ENCODE measurements at regions not wholly inside any gene's neighbourhood (a gene's known extent, or its start where the extent isn't known, plus 50 kb on each side); places are given as distances from the start of the nearest gene placed in this dataset.

DNA sequence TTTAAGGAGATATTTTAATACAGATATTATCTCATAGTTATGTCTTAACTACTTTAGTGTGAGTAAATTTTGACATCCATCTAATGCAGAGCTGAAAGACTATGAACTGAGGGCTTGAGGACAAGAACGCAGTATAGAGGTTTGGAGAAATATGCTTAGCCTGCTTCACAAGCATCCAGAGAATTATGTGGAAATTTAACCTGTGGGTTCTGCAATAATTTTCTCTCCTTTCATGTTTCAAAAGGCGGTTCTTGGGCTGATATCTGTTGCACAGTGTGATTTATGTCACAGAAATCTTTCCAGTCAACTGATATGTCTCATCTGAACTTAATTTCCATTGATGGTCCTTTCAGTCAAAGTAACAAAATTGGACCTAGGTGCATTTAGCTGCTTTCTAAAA is 371.9 kb upstream of the VRK2 start:
- Histone ChIP-seq H3F3A (ENCODE audit: insufficient read depth) (no peaks in the 10 kb centered on the region), H2AFZ (ENCODE audit: low read depth, low read length, severe bottlenecking) (no peak overlapping the region), H4K20me1 (ENCODE audit: low read depth, low read length) (no peaks in the 10 kb centered on the region), H3K4me2 (ENCODE audit: low read depth, low read length, poor library complexity, severe bottlenecking) (no peak overlapping the region), H3K4me3 (ENCODE audit: insufficient read depth, low read length, poor library complexity, severe bottlenecking) (no peak overlapping the region), H3K79me2 (ENCODE audit: insufficient read depth, low read length) (no peaks in the 10 kb centered on the region), H3K9me2 (replicated peaks; ENCODE audit: insufficient read depth, low read length) (no peaks in the 10 kb centered on the region), H3K36me3 (ENCODE audit: low read length) (no peaks in the 10 kb centered on the region), H3K27me3 (ENCODE audit: low read length) (no peaks in the 10 kb centered on the region), H3K9me3 (ENCODE audit: insufficient read depth, low read length) (no peaks in the 10 kb centered on the region), H3K9ac (ENCODE audit: low read length) (no peak overlapping the region), H3K27ac (ENCODE audit: low read depth, low read length) (no peak overlapping the region)
- no peak for TF ChIP-seq EZH2phosphoT487 (conservative IDR thresholded peaks at IDR 0.05; ENCODE audit: low read length)
- TF ChIP-seq, protein P1, sequence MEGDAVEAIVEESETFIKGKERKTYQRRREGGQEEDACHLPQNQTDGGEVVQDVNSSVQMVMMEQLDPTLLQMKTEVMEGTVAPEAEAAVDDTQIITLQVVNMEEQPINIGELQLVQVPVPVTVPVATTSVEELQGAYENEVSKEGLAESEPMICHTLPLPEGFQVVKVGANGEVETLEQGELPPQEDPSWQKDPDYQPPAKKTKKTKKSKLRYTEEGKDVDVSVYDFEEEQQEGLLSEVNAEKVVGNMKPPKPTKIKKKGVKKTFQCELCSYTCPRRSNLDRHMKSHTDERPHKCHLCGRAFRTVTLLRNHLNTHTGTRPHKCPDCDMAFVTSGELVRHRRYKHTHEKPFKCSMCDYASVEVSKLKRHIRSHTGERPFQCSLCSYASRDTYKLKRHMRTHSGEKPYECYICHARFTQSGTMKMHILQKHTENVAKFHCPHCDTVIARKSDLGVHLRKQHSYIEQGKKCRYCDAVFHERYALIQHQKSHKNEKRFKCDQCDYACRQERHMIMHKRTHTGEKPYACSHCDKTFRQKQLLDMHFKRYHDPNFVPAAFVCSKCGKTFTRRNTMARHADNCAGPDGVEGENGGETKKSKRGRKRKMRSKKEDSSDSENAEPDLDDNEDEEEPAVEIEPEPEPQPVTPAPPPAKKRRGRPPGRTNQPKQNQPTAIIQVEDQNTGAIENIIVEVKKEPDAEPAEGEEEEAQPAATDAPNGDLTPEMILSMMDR (IDR thresholded peaks at IDR 0.05; ENCODE audit: insufficient read depth, low read length, poor library complexity, severe bottlenecking) = no peak

DNA sequence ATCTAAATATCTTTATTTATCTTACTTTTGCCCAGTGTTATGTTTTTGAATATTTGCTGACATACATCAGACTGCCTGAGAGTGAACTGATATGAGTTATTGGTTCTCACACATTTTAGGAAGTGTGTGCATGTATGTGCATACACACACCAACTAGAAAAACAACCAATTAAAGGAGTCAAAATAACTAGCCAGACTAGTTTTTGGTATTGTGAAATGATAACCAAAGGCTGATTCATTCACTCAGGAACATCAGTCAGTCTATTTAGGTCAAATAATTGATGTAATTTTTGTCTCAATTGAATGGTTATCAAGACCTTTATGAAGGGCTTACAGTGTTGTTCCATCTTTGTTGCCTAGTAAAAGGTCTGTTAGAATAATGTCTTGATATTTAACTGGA is 369.3 kb upstream of the VRK2 start:
- Histone ChIP-seq H4K20me1 (ENCODE audit: low read depth, low read length) (no peaks in the 10 kb centered on the region), H2AFZ (ENCODE audit: low read depth, low read length, severe bottlenecking) (no peak overlapping the region), H3F3A (ENCODE audit: insufficient read depth) (no peaks in the 10 kb centered on the region), H3K9me2 (replicated peaks; ENCODE audit: insufficient read depth, low read length) (no peaks in the 10 kb centered on the region), H3K9me3 (ENCODE audit: insufficient read depth, low read length) (no peaks in the 10 kb centered on the region), H3K4me3 (ENCODE audit: insufficient read depth, low read length, poor library complexity, severe bottlenecking) (no peak overlapping the region), H3K36me3 (ENCODE audit: low read length) (no peaks in the 10 kb centered on the region), H3K27ac (ENCODE audit: low read depth, low read length) (no peak overlapping the region), H3K9ac (ENCODE audit: low read length) (no peak overlapping the region), H3K27me3 (ENCODE audit: low read length) (no peaks in the 10 kb centered on the region), H3K79me2 (ENCODE audit: insufficient read depth, low read length) (no peaks in the 10 kb centered on the region), H3K4me2 (ENCODE audit: low read depth, low read length, poor library complexity, severe bottlenecking) (no peak overlapping the region)
- TF ChIP-seq, protein P1 (IDR thresholded peaks at IDR 0.05; ENCODE audit: insufficient read depth, low read length, poor library complexity, severe bottlenecking) = no peak
- TF ChIP-seq EZH2phosphoT487 (conservative IDR thresholded peaks at IDR 0.05; ENCODE audit: low read length) = no peak

DNA sequence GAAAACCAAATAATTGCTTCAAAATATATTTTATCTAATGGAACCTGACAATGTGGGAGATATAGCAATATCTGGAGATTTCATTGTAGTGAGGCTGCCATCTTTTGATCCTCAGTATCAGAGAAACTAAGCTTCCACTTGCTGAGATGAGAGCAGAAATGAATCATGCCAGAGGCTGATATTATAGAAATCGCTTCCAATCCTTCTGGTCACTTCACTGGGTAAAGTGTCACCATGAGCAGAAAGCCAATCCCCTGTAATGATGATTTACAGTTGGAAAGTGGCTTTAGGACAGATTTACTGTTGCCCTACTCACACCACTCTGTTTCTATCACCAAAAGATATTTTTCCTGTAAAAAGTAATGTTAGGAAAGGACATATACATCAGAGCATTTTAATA is 365.0 kb upstream of the VRK2 start:
- H3F3A ChIP-seq (ENCODE audit: insufficient read depth) = no peaks in the 10 kb centered on the region
- no peaks in the 10 kb centered on the region for H3K27me3 ChIP-seq (ENCODE audit: low read length)
- H3K9me2 ChIP-seq (replicated peaks; ENCODE audit: insufficient read depth, low read length) = no peaks in the 10 kb centered on the region
- no peaks in the 10 kb centered on the region for H4K20me1 ChIP-seq (ENCODE audit: low read depth, low read length)
- H3K4me3 ChIP-seq (ENCODE audit: insufficient read depth, low read length, poor library complexity, severe bottlenecking) = no peak overlapping the region
- H3K79me2 ChIP-seq (ENCODE audit: insufficient read depth, low read length) = no peaks in the 10 kb centered on the region
- H3K27ac ChIP-seq (ENCODE audit: low read depth, low read length) = no peak overlapping the region
- no peak overlapping the region for H3K9ac ChIP-seq (ENCODE audit: low read length)
- H2AFZ ChIP-seq (ENCODE audit: low read depth, low read length, severe bottlenecking) = no peak overlapping the region
- H3K9me3 ChIP-seq (ENCODE audit: insufficient read depth, low read length) = no peaks in the 10 kb centered on the region
- no peak for TF ChIP-seq EZH2phosphoT487 (conservative IDR thresholded peaks at IDR 0.05; ENCODE audit: low read length)
- TF ChIP-seq, protein P1 (IDR thresholded peaks at IDR 0.05; ENCODE audit: insufficient read depth, low read length, poor library complexity, severe bottlenecking) = no peak
- no peaks in the 10 kb centered on the region for H3K36me3 ChIP-seq (ENCODE audit: low read length)
- H3K4me2 ChIP-seq (ENCODE audit: low read depth, low read length, poor library complexity, severe bottlenecking) = no peak overlapping the region

DNA sequence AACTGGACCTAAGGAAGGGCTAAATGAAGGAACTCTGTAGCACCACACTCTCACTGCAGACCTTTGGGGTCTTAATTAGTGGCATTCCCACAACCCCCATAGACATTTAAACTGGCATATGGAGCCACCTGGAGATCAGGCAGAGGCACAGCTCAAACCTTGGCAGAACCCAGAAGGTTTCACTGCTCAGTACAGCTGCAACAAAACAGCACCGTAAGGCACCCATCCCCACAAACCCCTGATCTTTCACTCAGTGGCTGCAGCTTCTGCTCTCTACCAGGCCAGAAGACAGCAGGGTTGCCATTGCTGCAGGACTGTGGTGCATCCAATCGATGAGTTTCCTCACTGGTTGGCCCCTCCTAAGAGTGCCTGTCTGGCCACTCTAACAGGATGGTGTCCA is 361.6 kb upstream of the VRK2 start:
- no peak overlapping the region for H3K9ac ChIP-seq (ENCODE audit: low read length)
- no peaks in the 10 kb centered on the region for H3K27me3 ChIP-seq (ENCODE audit: low read length)
- no peak overlapping the region for H3K27ac ChIP-seq (ENCODE audit: low read depth, low read length)
- H3K4me3 ChIP-seq (ENCODE audit: insufficient read depth, low read length, poor library complexity, severe bottlenecking) = no peak overlapping the region
- no peaks in the 10 kb centered on the region for H4K20me1 ChIP-seq (ENCODE audit: low read depth, low read length)
- no peaks in the 10 kb centered on the region for H3K36me3 ChIP-seq (ENCODE audit: low read length)
- H3K9me2 ChIP-seq (replicated peaks; ENCODE audit: insufficient read depth, low read length) = no peaks in the 10 kb centered on the region
- no peaks in the 10 kb centered on the region for H3K9me3 ChIP-seq (ENCODE audit: insufficient read depth, low read length)
- no peak overlapping the region for H3K4me2 ChIP-seq (ENCODE audit: low read depth, low read length, poor library complexity, severe bottlenecking)
- H3F3A ChIP-seq (ENCODE audit: insufficient read depth) = no peaks in the 10 kb centered on the region
- no peak for TF ChIP-seq EZH2phosphoT487 (conservative IDR thresholded peaks at IDR 0.05; ENCODE audit: low read length)
- TF ChIP-seq, protein P1 (IDR thresholded peaks at IDR 0.05; ENCODE audit: insufficient read depth, low read length, poor library complexity, severe bottlenecking) = no peak
- no peak overlapping the region for H2AFZ ChIP-seq (ENCODE audit: low read depth, low read length, severe bottlenecking)
- H3K79me2 ChIP-seq (ENCODE audit: insufficient read depth, low read length) = no peaks in the 10 kb centered on the region

Measured in SU-DHL-6 (cell line).